Breast epithelium (tissue), 3 donors: ENCODE measurements at regions not wholly inside any gene's neighbourhood (a gene's known extent, or its start where the extent isn't known, plus 50 kb on each side); places are given as distances from the start of the nearest gene placed in this dataset.

Experiments used
- CTCF ChIP-seq, 3 donors: fragments of 450-650 bp; IDR thresholded peaks; one replicate each; pipeline ENCODE4 v1.5.1; 2016 to 2017; ENCODE audit warnings: antibody characterized with exemption in 3 of 3, mild to moderate bottlenecking in 3 of 3, moderate library complexity in 3 of 3
- POLR2A ChIP-seq: fragments of 450-650 bp; IDR thresholded peaks from one replicate; pipeline ENCODE4 v1.6.1; 2016; ENCODE audit warnings: antibody characterized with exemption, mild to moderate bottlenecking, moderate library complexity

DNA sequence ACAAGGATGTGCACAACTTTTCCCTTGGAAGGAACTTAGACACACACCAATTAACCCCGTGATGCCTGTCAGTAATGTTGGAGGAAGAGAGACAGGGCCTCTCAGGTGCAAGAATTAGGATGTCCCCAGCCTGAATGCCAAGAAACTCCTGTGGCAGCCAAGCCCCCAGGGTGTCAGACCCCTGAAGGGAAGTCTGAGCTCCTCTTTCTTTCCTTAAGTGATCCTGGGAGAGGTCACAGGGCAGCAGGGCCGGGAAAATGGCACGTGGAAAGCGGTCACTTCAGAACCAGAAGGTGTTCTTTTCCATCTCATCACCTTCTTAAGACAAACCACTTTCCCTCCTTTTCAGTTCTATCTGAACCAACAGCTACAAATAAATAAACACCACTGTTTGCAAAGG lies 185.9 kb downstream of the ANAPC1 start:
- TF ChIP-seq CTCF (IDR thresholded peaks at IDR 0.05), result no peak
- TF ChIP-seq POLR2A, result no peak
